ENCODE measurements at regions not wholly inside any gene's neighbourhood (a gene's known extent, or its start where the extent isn't known, plus 50 kb on each side); places are given as distances from the start of the nearest gene placed in this dataset.

DNA sequence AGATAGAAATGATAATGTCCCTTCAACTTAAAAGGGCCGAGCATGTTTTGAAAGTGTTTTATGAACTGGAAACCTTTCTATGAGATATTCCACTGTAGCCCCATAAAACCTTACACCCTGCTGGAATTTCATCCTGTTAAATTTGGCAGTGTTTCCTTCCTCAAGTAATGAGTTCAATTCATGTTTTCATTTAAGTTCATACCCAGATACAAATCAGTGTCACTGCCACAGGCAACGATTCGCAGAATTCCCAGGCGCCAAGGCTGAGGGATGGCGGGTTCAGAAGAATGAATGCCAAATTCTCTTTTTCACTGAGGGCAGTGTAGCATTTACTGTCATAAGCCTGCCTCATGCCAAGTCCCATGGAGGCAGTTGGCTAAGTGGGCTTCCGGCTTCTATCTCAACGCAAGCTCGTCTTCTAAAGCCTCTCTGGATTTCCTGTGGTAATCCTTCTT lies 511.8 kb upstream of the ID4 start:
- no peak for DNase-seq (ENCODE audit: low spot score)

DNA sequence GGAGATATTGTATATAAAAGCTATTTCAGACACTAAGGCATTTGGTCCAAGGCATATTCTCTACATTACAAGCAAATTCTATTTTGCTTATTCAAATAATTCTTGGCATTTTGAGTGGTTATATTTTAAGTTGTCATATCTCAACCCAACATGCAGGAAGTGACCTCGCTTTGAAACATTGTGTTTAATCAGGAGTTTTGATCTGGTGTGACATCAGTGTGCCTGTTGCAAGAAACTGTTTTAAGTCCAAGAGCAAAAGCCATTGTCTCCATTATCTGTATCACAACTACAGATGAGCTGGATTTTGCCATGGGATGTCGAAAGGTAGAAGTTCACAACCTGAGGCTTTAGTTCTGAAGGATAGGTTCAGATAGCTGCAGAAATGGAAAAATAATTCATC lies 509.9 kb upstream of the ID4 start:
- no peak for DNase-seq (ENCODE audit: low spot score)

DNA sequence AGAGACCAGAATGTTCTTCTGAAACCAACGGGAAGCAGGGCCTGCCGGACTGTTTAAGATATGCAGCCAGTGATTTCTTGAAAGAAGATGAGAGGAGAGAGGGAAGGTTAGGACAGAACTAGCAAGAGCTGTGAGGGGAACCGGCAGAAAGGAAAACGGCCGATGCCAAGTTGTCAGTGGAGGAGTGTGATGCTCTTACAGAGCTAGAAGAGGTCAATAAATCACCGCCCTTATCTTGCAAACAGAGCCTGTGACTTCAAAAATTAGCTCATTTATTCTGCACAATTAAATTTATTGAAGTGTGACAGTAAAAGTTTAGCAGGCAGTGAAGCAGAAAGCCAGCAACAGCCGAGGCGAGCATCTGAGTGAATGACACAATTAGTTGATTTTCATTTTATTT lies 509.5 kb upstream of the ID4 start:
- no peak for DNase-seq (ENCODE audit: low spot score)

DNA sequence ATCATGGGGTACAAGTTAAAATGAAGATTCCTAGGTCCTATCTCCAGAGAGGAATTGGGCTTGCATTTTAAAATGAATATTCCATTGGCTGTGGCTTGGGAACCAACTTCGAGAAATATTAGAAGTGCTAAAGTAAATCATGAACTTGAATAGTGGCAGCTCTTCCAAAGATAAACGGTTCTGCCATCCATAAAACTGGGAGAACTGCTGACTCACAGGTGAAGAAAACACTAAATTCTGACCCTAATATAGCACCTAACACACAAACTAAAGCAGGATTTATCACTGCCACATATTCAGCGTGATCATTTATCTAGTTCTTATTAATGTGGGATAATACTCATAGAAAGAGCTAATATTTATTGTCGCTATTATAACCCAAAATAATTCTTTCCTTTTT lies 508.1 kb upstream of the ID4 start:
- no peak for DNase-seq (ENCODE audit: low spot score)

DNA sequence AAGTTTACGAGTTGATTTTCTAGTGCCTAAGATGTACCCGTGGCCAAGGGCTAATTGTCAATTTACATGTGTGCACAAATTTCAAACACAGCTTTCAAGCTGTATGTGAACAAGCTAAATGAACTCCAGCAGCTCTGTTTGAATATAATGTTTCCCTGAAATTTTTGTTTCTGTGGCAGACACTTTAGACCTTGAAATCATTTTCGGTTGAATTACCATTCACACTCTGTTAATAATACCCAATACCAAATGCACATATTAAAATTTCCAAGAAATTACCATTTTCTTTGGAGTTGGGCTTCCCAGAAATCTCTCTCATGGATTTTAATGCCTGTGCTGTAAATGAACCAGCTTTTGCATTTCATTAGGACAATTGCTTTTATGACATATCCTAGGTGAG lies 506.1 kb upstream of the ID4 start:
- DNase-seq (ENCODE audit: low spot score), result no peak

DNA sequence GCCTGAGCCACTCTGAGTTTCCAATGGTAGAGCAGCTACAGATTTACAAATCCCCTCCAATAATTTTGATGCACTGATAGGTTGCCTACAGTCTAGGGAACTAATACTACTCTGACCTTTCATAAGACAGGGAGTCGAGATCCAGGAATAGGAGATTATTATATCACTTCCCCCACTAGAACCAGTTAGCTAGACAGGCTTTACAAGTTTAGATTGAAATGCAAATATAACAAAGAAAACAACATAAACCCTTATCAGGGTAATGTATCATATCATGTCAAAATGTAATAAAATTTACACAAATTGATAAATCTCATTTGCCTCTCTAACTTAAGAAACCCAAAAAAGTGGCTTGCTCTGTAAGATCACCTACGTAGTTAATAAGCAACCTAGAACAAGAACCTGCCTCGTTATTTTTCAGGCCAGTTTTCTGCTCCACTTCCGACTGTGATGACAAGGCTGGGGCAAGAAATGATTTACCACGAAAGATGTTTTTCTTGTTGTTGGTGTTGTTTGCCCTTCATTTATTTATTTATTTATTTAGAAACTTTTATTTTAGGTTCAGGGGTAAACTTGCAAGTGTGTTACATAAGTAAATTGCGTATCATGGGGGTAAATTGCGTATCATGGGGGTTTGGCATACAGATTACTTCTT lies 504.2 kb upstream of the ID4 start:
- no peak for DNase-seq (ENCODE audit: low spot score)

DNA sequence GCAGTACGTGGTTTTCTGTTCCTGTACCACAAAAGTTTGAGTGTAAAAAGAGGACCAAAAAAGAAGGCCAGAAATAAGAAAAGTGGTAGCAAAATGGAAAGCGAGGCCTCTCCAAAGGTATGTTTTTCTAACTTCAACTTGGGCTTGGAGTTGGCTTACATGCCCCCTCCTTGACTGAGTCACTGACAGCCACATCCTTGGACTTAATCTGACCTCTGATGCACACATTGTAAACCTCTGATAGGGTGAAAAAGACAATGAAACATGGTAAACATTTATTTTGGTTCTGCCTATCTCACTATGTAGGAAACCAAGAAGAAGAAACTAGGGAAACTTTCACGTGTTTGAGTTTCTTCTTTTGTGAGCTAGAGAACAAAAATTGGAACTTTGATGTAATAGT lies 503.2 kb upstream of the ID4 start:
- DNase-seq (ENCODE audit: low spot score), result no peak

DNA sequence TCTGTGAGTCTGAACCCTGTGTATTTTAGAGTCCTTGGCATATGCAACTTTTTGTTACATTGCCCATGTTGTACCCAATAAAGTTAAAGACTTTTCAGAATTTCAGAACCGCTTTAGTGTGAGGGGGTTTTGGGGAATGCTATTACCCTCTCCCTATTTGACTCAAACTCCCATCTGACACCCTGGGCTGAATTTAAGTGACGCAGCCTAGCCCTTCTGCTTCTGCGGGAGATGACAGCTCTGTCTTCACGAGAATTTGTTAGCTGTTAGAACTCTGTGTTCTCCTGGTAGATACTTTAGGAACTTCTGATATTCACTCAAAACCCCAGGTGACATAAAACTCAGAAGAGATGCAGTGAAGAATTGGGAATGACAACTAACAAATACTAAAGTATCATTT lies 500.6 kb upstream of the ID4 start:
- no peak for DNase-seq (ENCODE audit: low spot score)

DNA sequence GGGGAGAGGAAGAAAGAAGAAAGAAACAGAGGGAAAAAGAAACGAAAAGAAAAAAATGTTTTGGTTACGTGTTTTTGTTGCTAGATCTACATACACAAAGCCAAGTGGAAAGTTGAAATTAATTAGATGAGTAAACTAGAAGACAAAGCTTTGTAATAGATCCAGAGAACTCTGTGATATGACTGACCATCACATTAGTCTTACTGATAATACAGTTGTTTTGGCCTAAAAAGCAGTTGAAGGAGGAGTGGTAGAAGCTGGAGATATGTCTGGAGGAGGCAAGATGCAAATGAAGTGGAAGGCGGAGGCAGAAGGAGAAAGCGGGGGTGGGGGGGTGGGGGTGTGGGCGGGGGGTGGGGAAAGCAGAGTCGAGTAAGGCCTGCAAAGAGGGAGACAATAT lies 500.1 kb upstream of the ID4 start:
- DNase-seq (ENCODE audit: low spot score), result no peak

DNA sequence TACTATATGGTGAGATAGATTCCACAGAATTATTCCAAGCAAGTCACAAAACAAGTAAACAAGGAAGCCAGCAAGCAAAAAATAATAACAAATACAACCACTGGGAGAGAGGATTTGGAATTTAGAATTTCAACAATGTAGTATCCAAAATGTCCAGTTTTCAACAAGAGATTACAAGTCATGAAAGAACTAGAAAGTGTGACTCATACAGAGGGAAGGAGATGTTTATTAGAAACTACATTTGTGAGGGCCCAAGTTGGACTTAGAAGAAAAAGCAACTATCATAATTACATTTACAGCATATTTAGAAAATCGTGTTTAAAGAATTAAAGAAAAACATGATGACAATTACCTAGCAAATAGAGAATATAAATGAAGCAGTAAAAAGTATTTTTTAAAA lies 494.6 kb upstream of the ID4 start:
- no peak for DNase-seq (ENCODE audit: low spot score)

DNA sequence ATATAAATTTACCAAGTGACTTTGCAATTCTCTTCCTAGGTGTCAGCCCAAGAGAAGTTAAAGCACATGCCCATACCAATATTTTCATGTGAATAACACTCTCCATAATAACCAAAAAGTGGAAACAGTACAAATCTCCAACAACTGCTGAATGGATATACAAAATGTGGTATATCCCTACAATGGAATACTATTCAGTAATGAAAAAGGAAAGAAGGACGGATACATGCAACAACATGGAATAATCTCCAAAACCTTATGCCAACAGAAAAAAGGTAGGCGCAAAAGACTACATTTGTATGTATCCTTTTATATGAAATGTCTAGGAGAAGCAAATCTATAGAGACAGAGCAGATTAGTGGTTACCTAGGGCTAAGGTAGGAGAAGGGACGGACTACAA lies 487.7 kb upstream of the ID4 start:
- no peak for DNase-seq (ENCODE audit: low spot score)

DNA sequence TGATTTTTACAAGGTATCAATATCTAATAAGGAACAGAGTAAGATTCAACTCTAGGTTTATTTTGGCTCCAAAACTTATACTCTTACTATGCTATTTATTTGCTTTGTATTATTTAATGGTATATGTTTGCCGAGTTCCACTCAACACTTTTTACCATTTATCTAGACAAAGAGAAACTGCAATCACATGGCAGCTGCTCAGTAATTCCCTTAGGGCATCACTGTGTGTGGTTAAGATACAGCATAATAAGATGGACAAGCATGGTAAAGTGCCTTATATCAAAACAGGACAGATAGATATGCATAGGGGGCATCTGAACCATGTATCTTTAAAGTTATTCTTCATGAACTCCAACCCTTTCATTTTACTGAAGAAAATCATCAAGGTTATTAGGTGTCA lies 483.0 kb upstream of the ID4 start:
- no peak for DNase-seq (ENCODE audit: low spot score)

DNA sequence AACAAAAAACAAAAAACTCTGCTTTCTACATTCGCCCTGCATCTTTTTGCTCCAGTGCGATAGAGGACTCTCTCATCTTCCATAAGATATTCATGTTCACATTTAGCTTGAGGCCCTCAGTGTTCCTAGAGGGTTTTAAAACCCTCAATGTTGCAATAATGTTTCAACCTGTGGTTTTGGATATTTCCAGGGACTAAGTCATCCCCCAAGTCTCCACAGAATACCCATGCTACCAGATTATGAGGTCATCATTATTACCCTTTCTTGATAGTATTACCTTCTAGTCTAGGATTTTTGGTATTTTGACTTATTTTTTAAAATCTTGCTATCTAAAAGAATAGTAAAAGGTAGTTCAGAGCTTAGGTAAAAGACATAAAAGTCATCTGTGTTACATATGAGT lies 480.5 kb upstream of the ID4 start:
- no peak for DNase-seq (ENCODE audit: low spot score)

DNA sequence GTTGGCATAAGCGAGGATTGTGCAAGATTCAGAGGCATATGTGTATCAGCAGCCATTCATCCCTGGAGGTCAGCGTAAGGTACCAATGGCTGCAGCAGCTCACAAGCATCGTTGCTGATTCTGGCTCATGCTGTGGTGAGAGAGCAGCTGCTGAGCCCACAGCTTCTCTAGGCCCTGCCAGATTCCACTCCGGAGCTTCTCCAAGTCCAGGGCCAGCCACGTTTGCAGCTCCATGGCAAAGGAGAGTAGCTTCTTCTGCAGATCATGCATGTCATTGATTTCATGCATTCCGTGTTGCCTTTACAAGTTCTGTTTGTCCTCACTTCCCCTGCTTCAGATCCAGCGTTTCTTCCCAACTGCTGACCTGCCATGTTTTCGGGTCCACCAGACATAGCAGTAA lies 474.8 kb upstream of the ID4 start:
- DNase-seq (ENCODE audit: low spot score), result no peak

DNA sequence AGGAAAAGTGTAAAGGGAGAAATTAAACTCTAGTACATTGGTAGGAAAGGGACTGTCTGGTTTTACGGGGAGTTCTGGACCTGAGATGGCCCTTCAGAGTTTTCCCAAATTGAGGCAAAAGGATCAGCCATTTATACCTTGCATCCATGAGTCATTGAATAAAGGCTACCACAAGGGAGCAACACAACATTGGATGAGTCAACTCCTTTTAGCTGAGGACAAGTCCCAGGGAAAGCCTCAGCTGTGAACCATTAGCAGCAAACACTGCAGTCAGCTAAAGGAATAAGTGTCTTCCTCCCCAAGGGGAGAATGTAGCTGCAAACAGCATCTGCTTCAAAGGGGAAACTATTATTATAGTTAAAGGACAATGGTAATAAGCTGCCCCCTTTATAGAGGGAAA lies 468.7 kb upstream of the ID4 start:
- DNase-seq (ENCODE audit: low spot score), result no peak

DNA sequence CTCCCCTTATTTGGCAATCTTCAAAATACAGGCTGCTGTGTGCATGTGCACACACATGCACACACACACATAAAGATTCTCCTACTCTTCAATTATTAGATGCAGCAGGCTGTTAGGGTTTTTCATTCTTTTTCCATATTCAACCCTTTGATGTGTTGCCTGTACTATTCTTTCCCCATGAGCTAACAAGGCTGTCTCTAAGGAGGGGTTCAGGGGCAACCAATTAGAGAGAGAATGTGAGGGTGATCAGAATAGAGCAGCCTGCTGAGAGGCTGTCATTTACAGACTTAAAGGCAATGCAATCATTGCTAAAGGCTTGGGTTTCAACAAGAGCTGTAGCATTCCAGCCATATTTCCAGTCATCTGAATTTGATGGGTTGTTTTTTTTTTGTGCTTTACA lies 467.4 kb upstream of the ID4 start:
- DNase-seq (ENCODE audit: low spot score), result no peak

DNA sequence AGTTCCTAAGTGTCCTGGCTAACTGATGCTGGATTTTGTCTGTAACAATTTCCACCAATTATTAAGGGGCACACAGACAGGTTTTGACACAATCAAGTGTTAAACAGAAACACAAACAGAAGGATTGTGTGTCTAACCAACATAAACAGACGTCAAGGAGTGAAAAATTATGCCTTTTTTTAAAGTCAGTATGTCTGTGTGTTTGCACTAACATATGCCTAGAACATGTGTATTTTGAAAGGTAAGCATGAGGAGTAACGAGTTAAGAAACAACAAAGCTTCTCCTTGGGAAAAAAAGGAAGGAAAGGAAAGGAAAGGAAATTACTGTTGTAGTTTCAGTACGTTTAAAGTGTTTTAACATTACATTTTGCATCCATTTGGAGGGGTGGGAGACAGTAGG lies 466.3 kb upstream of the ID4 start:
- no peak for DNase-seq (ENCODE audit: low spot score)

DNA sequence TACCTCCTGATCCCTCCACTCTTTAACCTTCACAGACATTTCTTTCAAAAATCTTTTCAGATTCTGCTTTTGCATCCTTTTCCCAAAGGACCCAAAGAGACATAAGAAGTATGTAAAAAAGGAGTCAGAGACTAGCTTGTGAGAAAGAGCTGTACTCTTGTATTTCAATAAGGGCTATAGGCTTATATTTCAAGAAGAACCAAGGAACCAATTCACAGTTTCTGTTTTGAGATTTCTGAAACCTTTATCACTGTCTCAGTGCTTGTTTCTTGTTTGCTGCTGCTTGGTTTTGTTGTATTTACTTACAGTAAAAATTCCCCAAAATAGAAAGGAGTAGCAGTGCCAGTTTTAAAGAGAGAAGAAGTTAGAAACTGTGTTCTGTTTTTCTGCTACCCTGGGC lies 461.6 kb upstream of the ID4 start:
- no peak for DNase-seq (ENCODE audit: low spot score)

DNA sequence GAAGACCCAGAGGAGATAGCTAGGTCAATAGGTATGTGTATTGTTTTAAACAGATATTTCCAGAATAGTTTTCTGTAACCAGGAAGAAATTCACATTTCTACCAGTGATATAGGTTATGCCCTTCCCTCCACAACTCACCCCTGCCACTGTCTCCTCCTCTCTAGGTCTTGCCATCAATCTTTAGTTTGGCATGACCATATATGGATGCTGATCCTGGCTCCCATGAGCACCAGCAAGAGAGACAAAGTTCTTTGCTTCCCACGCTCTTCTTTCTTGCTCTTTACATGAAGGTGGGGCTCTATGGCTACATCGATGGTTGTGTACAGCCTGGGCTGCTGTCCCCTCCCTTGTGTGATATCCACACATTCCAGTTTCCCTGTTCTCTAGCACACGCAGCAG lies 459.4 kb upstream of the ID4 start:
- DNase-seq (ENCODE audit: low spot score), result no peak

DNA sequence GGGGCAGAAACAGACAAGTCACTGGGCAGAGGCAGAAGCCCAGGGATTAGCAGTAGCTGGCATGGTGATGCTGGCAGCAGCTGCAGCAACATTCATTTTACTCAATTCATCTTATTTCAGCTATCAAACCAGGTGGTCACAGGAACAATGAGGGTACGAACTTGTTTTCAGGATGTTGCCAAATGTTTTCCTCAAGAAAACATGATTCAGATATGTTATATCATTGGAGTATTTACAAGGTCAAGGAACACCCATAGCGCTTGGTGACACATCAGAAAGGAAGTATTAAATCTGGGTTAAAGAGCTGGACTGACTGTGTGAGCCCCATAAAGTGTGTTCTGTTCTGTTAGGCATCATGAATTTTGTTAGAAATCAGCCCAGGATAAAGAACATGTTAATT lies 456.9 kb upstream of the ID4 start:
- DNase-seq (ENCODE audit: low spot score), result no peak

DNA sequence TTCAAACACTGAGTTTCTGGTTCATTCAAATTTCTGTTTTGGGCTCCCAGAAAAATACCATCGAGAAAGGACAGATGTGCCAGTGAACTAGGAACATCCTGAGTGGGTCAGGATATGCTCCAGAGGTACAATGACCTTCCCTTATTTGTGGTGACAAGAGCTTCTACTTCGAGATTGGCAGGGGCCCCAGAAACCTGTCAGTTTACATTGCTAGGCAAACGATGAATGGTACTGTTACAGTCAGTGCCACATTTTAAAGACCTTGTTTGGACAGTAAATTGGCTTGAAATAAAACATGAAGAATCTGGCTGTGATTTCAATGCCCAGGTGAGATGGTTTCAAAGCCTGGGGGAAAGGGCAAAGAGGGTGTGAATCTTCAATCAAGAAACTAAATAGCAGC lies 454.5 kb upstream of the ID4 start:
- no peak for DNase-seq (ENCODE audit: low spot score)

DNA sequence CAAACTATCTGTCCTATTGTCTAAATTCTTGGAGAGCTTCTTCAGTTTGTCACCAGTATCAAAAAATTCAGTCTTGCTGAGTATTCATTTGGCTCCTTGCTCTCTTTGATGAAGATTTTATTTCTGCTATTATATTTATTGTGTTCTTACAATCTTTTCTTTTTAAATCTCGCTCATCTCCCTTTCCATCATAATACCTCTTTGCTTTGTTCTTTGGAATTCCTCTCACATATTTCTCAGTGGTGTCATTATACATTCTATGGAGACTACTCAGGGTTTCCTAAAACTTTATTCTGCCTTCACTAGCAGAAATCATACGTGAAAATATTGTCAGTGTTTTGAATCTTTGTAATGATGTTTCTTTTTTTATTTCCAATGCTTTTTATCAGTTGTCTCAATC lies 445.2 kb upstream of the ID4 start:
- no peak for DNase-seq (ENCODE audit: low spot score)

DNA sequence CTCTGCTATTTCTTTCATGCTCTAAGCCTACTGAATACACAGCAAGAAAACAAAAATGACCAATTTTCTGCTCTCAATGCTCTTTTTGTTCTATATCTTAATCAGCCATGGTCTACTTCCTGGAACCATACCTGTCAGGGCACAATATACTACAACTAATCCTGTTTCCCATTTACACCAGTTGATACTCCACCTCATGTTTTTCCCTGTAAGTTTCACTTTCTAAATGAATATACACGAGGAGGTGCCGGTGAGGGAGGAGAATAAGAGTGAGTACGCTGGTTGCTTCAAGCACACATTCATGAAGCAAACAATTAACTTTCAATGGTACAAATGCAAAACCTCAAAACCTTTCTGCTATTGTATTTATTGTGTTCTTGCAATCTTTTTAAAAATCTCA lies 443.1 kb upstream of the ID4 start:
- DNase-seq (ENCODE audit: low spot score), result no peak

DNA sequence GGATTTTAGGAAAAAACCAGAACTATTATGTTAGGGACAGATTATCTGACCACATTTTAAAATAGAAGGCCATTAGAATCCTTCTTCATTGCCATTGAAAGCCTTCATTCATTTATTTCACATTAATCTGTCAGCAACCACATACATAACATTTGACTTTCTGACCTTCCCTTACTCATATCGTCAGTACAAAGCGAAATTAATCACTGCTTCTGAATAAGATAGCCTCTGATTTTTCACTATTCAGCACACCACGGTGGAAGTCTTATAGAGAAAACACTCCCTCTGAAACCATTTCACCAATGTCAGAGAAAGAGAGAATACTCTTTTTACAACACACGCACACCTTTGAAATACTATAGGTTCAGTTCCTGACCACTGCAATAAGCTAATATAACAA lies 442.5 kb upstream of the ID4 start:
- DNase-seq (ENCODE audit: low spot score), result no peak

DNA sequence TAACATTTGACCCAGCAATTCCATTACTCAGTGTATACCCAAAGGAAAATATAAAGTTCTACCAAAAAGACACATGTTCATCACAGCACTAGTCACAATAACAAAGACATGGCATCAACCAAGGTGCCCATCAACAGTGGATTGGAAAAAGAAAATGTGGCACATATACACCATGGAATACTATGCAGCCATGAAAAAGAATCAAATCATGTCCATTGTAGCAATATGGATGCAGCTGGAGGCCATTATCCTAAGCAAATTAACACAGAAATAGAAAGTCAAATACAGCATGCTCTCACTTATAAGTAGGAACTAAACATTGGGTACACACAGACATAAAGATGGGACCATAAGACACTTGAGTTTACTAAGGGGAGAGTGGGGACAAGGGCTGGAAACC lies 441.9 kb upstream of the ID4 start:
- DNase-seq (ENCODE audit: low spot score), result no peak
